MM.1S (cell line): ENCODE measurements at regions not wholly inside any gene's neighbourhood (a gene's known extent, or its start where the extent isn't known, plus 50 kb on each side); places are given as distances from the start of the nearest gene placed in this dataset.

ENCODE experiments used
- CTCF ChIP-seq: fragments of 300-600 bp; sonication (generic); IDR thresholded peaks from 2 replicates; pipeline ENCODE4 v1.5.1; 2016; ENCODE audit warnings: antibody characterized with exemption, low read length, mixed read lengths
- EZH2 ChIP-seq: fragments of 300-600 bp; sonication (generic); optimal IDR thresholded peaks from 2 replicates; pipeline ENCODE3; 2017; ENCODE audit warnings: low read depth, mild to moderate bottlenecking, antibody characterized with exemption, low read length, mixed read lengths
- EZH2phosphoT487 ChIP-seq: fragments of 300-600 bp; sonication (generic); IDR thresholded peaks from 2 replicates; pipeline ENCODE4 v1.6.1; 2018; ENCODE audit warnings: antibody characterized with exemption, low read length

- TF ChIP-seq EZH2phosphoT487 (no peak), CTCF (no peak), EZH2 (no peak)
Observed at GRCh38 chrX:39935411-39936064, 162.2 kb downstream of the BCOR start.
